DOHH2 (cell line): ENCODE measurements at regions not wholly inside any gene's neighbourhood (a gene's known extent, or its start where the extent isn't known, plus 50 kb on each side); places are given as distances from the start of the nearest gene placed in this dataset.

ENCODE experiments used
- H3F3A ChIP-seq: fragments of 200-600 bp; sonication (generic), shearing (Covaris generic); 2 replicates; pipeline ENCODE4 v1.6.0; 2016; ENCODE audit warnings: antibody characterized with exemption, mild to moderate bottlenecking; ENCODE audit not compliant: control insufficient read depth, insufficient read depth
- H3K27ac ChIP-seq: fragments of 200-600 bp; sonication (generic); 2 replicates; pipeline ENCODE4 v1.5.1; 2014; ENCODE audit warnings: low read depth, mild to moderate bottlenecking, low read length, moderate library complexity
- H3K27me3 ChIP-seq: fragments of 200-600 bp; sonication (generic); 2 replicates; pipeline ENCODE4 v1.6.1; 2014; ENCODE audit warnings: mild to moderate bottlenecking, low read length, mixed read lengths; ENCODE audit not compliant: control insufficient read depth
- H3K36me3 ChIP-seq: fragments of 200-600 bp; sonication (generic); 2 replicates; pipeline ENCODE4 v1.6.1; 2014; ENCODE audit warnings: mild to moderate bottlenecking, low read length, moderate library complexity, mixed read lengths; ENCODE audit not compliant: control insufficient read depth
- H3K4me1 ChIP-seq: fragments of 200-600 bp; sonication (generic); 2 replicates; pipeline ENCODE4 v1.6.1; 2014; ENCODE audit warnings: mild to moderate bottlenecking, low read length, mixed read lengths; ENCODE audit not compliant: control insufficient read depth
- H3K4me2 ChIP-seq: fragments of 200-600 bp; sonication (generic); 2 replicates; pipeline ENCODE4 v1.6.0; 2014; ENCODE audit warnings: mild to moderate bottlenecking, low read length, moderate library complexity
- H3K4me3 ChIP-seq: fragments of 200-600 bp; sonication (generic); 2 replicates; pipeline ENCODE4 v1.5.1; 2014; ENCODE audit warnings: mild to moderate bottlenecking, low read length, mixed read lengths
- H3K79me2 ChIP-seq: fragments of 200-600 bp; sonication (generic); 2 replicates; pipeline ENCODE4 v1.6.1; 2014; ENCODE audit warnings: mild to moderate bottlenecking, low read length, mixed read lengths; ENCODE audit not compliant: control insufficient read depth
- H3K9me2 ChIP-seq: fragments of 200-600 bp; sonication (generic); replicated peaks from 2 replicates; pipeline ENCODE4 v1.6.1; 2014; ENCODE audit warnings: mild to moderate bottlenecking, low read length, mixed read lengths; ENCODE audit not compliant: control insufficient read depth
- H3K9me3 ChIP-seq: fragments of 200-600 bp; sonication (generic); 2 replicates; pipeline ENCODE4 v1.6.1; 2014; ENCODE audit warnings: antibody characterized with exemption, low read length, mixed read lengths; ENCODE audit not compliant: control insufficient read depth, insufficient read depth
- H4K20me1 ChIP-seq: fragments of 200-600 bp; sonication (generic); 2 replicates; pipeline ENCODE4 v1.6.0; 2014; ENCODE audit warnings: low read depth, mild to moderate bottlenecking, antibody characterized with exemption, low read length, moderate library complexity; ENCODE audit not compliant: control insufficient read depth, insufficient read depth
- CTCF ChIP-seq: fragments of 200-600 bp; sonication (generic); IDR thresholded peaks from one replicate; pipeline ENCODE4 v1.5.1; 2014; ENCODE audit warnings: antibody characterized with exemption, mild to moderate bottlenecking, low read depth, low read length; ENCODE audit not compliant: poor library complexity, severe bottlenecking
- EZH2phosphoT487 ChIP-seq: fragments of 200-600 bp; sonication (generic); IDR thresholded peaks from 2 replicates; pipeline ENCODE4 v1.6.1; 2017; ENCODE audit warnings: borderline replicate concordance, mild to moderate bottlenecking, antibody characterized with exemption, low read length, moderate library complexity, mixed read lengths

DNA sequence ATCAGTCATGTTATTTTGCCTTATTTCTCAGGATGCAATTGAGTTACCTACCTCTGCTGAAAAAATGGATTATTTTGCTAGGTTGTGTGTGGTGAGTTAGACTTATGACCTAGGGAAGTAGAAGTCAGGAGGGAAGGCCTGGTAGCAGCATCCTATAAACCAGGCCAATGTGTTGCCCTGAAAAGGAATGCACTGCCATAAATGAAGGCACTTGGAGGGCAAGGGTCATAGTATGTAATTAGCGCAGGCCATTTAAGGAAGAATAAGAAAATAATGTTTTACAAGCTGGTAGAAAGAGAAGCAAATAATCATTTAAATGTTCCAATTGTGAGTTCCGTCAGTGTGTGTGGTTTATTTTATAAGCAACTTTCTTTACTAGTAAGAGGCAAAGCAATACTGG, 698.8 kb downstream of the KCNJ2 start:
- no peaks in the 10 kb centered on the region for H3K4me1 ChIP-seq
- TF ChIP-seq EZH2phosphoT487 (no peak), CTCF (no peak)
- H3F3A ChIP-seq = no peaks in the 10 kb centered on the region
- H3K9me2 ChIP-seq = no peaks in the 10 kb centered on the region
- no peaks in the 10 kb centered on the region for H3K9me3 ChIP-seq
- no peak overlapping the region for H3K27ac ChIP-seq
- no peak overlapping the region for H3K4me3 ChIP-seq
- H4K20me1 ChIP-seq = no peaks in the 10 kb centered on the region
- H3K36me3 ChIP-seq = no peaks in the 10 kb centered on the region
- no peaks in the 10 kb centered on the region for H3K27me3 ChIP-seq
- no peaks in the 10 kb centered on the region for H3K79me2 ChIP-seq
- H3K4me2 ChIP-seq = no peak overlapping the region

GRCh38 chr17:70869402-70870085, 700.2 kb downstream of the KCNJ2 start:
- TF ChIP-seq EZH2phosphoT487 (no peak), CTCF (no peak)
- H3K4me2 ChIP-seq = no peak overlapping the region
- H4K20me1 ChIP-seq = no peaks in the 10 kb centered on the region
- H3K27ac ChIP-seq = no peak overlapping the region
- no peaks in the 10 kb centered on the region for H3K4me1 ChIP-seq
- no peaks in the 10 kb centered on the region for H3K9me2 ChIP-seq
- no peaks in the 10 kb centered on the region for H3F3A ChIP-seq
- H3K79me2 ChIP-seq = no peaks in the 10 kb centered on the region
- no peaks in the 10 kb centered on the region for H3K27me3 ChIP-seq
- no peaks in the 10 kb centered on the region for H3K9me3 ChIP-seq
- no peaks in the 10 kb centered on the region for H3K36me3 ChIP-seq
- H3K4me3 ChIP-seq = no peak overlapping the region

GRCh38 chr17:70871180-70871818, 702.0 kb downstream of the KCNJ2 start:
- no peaks in the 10 kb centered on the region; the same call in 1 of the 2 replicates for H3K9me2 ChIP-seq
- H3K27ac ChIP-seq = no peak overlapping the region
- H3K4me2 ChIP-seq = no peak overlapping the region
- no peak overlapping the region for H3K4me3 ChIP-seq
- no peaks in the 10 kb centered on the region for H4K20me1 ChIP-seq
- H3K9me3 ChIP-seq = no peaks in the 10 kb centered on the region; the same call in 1 of the 2 replicates
- H3F3A ChIP-seq = no peaks in the 10 kb centered on the region
- no peaks in the 10 kb centered on the region for H3K27me3 ChIP-seq
- TF ChIP-seq EZH2phosphoT487 (no peak), CTCF (no peak)
- H3K79me2 ChIP-seq = no peaks in the 10 kb centered on the region
- H3K36me3 ChIP-seq = no peaks in the 10 kb centered on the region
- no peaks in the 10 kb centered on the region for H3K4me1 ChIP-seq
